OCI-LY3 (cell line): ENCODE measurements at regions not wholly inside any gene's neighbourhood (a gene's known extent, or its start where the extent isn't known, plus 50 kb on each side); places are given as distances from the start of the nearest gene placed in this dataset.

Experiments
- EZH2phosphoT487 ChIP-seq: fragments of 200-600 bp; shearing (Covaris generic); IDR thresholded peaks from 2 replicates; pipeline ENCODE4 v1.6.1; 2018; ENCODE audit warnings: antibody characterized with exemption, mixed run types, low read depth
- TF ChIP-seq, protein P1 (sequence below): fragments of 200-600, 300-600 bp; sonication (generic); IDR thresholded peaks from 2 replicates; pipeline ENCODE4 v1.5.1; 2014; ENCODE audit warnings: antibody characterized with exemption, low read length, low read depth

DNA sequence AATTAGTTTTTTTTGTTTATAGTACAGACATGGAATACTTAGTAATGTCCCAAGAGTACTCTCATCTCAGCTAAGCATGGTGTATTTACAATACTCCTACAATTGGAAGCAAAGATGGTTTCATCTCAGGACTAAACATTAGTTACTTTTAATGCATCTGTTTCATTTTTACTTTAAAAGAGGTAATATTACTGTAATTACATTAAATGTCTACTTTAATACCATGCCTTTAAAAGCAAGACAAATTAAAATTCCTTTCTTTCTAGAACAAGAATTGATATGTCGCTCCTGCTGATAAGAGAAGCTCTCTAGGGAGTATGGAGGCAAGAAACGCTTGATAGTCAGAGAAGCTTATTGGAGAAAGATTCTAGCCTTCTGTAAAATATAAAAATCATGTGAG is 284.9 kb upstream of the ADAMTS5 start:
- TF ChIP-seq, protein P1, sequence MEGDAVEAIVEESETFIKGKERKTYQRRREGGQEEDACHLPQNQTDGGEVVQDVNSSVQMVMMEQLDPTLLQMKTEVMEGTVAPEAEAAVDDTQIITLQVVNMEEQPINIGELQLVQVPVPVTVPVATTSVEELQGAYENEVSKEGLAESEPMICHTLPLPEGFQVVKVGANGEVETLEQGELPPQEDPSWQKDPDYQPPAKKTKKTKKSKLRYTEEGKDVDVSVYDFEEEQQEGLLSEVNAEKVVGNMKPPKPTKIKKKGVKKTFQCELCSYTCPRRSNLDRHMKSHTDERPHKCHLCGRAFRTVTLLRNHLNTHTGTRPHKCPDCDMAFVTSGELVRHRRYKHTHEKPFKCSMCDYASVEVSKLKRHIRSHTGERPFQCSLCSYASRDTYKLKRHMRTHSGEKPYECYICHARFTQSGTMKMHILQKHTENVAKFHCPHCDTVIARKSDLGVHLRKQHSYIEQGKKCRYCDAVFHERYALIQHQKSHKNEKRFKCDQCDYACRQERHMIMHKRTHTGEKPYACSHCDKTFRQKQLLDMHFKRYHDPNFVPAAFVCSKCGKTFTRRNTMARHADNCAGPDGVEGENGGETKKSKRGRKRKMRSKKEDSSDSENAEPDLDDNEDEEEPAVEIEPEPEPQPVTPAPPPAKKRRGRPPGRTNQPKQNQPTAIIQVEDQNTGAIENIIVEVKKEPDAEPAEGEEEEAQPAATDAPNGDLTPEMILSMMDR, result no peak
- TF ChIP-seq EZH2phosphoT487, result no peak
